ENCODE measurements at regions not wholly inside any gene's neighbourhood (a gene's known extent, or its start where the extent isn't known, plus 50 kb on each side); places are given as distances from the start of the nearest gene placed in this dataset. TPM values are rescaled to one million over a fixed set of nuclear protein-coding genes. Genes with fewer than 3 reads are reported as not detected.
"Not testable (repeated sequence)": the region's sequence is repeated elsewhere in the genome, so short reads cannot be mapped to it uniquely, and the experiment has no call there.

DNA sequence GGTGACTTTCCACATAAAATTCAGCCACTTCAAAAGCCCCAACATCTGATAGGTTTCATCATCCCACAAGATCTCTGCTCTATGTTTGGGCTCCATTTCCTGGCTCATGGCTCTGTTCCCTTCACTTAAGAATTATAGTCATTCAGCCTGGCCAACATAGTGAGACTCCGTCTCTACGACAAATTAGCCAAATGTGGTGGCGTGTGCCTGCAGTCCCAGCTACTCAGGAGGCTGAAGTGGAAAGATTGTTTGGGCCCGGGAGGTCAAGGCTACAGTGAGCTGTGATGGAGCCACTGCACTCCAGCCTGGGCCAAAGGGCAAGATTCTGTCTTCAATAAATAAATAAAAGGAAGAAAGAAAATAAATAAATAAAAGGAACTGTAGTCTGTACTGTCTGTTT is 57.9 kb upstream of the CTSV start:
- no peak overlapping the region for H3K27ac ChIP-seq
- TF ChIP-seq POLR2A (IDR thresholded peaks at IDR 0.05) (no peak), EP300 (IDR thresholded peaks at IDR 0.05) (no peak)
- TF ChIP-seq, protein P1, sequence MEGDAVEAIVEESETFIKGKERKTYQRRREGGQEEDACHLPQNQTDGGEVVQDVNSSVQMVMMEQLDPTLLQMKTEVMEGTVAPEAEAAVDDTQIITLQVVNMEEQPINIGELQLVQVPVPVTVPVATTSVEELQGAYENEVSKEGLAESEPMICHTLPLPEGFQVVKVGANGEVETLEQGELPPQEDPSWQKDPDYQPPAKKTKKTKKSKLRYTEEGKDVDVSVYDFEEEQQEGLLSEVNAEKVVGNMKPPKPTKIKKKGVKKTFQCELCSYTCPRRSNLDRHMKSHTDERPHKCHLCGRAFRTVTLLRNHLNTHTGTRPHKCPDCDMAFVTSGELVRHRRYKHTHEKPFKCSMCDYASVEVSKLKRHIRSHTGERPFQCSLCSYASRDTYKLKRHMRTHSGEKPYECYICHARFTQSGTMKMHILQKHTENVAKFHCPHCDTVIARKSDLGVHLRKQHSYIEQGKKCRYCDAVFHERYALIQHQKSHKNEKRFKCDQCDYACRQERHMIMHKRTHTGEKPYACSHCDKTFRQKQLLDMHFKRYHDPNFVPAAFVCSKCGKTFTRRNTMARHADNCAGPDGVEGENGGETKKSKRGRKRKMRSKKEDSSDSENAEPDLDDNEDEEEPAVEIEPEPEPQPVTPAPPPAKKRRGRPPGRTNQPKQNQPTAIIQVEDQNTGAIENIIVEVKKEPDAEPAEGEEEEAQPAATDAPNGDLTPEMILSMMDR (IDR thresholded peaks at IDR 0.05), result no peak
- H3K4me1 ChIP-seq (ENCODE audit: insufficient read depth), result no peaks in the 10 kb centered on the region
- no peak for DNase-seq
- H3K9me3 ChIP-seq, result no peaks in the 10 kb centered on the region
- no peaks in the 10 kb centered on the region for H3K36me3 ChIP-seq
- no peak overlapping the region for H3K4me3 ChIP-seq
- no peaks in the 10 kb centered on the region for H3K27me3 ChIP-seq
- intact Hi-C loops (cut with DNase I), result no loop called here
- 91 to 95% (median 92%) methylated on average over 4 of the region's 4 CpGs for WGBS, 3 donors

DNA sequence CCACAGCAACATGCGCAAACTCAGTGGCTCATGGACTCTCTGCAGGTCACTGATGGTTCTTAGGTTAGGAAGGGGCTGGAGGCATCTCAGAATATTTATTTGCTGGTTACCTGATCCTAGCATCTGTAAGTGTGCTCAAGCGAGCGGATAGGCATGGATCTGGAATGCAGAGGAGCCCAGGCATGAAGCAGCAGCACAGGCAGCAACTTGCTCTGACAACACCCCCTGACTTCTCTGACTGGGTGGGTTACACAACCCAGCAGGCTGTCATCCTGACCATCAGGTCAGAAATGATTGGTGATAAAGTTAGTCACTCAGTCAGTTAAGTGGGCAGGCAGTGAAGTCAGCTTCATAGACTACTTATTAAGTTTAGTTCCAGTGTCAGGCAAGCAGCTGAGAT is 50.4 kb upstream of the CTSV start:
- intact Hi-C loops (cut with DNase I); DNase-seq; H3K4me3 ChIP-seq; H3K36me3 ChIP-seq; H3K27ac ChIP-seq; H3K9me3 ChIP-seq; H3K4me1 ChIP-seq (ENCODE audit: insufficient read depth); H3K27me3 ChIP-seq: not testable (repeated sequence)
- WGBS, 3 donors, result 73 to 89% (median 79%) methylated on average over 3 of the region's 3 CpGs

Small RNA genes in the stretch of these regions (small RNA-seq; reads per million reads assigned to genes)
- gene RNU6-798P, result not detected
